ENCODE measurements at regions not wholly inside any gene's neighbourhood (a gene's known extent, or its start where the extent isn't known, plus 50 kb on each side); places are given as distances from the start of the nearest gene placed in this dataset.

DNA sequence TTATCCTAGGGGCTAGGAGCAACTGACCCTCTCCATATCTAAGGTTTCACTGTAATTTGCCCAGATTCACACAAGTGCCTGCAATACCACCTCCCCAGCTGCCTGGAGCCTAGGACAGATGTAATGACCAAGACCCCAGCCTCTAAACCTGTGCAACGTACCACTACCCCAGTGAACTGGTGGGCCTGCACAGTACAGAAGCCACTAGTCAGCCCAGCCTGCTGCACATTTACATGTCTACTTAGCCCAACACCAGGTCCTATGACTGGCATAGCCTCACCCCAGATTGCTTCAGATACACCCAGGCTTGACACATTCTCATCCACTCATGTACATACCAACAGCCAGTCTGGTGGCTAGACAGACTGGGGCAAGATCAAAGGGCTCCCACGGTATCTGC is 1336.6 kb downstream of the BRINP3 start:
- no peak overlapping the region for H3K27ac ChIP-seq (ENCODE audit: low read depth, low read length)
- H3K9ac ChIP-seq (ENCODE audit: low read depth, low read length) = no peak overlapping the region
- WGBS = 78% methylated on average over 2 of the region's 2 CpGs

DNA sequence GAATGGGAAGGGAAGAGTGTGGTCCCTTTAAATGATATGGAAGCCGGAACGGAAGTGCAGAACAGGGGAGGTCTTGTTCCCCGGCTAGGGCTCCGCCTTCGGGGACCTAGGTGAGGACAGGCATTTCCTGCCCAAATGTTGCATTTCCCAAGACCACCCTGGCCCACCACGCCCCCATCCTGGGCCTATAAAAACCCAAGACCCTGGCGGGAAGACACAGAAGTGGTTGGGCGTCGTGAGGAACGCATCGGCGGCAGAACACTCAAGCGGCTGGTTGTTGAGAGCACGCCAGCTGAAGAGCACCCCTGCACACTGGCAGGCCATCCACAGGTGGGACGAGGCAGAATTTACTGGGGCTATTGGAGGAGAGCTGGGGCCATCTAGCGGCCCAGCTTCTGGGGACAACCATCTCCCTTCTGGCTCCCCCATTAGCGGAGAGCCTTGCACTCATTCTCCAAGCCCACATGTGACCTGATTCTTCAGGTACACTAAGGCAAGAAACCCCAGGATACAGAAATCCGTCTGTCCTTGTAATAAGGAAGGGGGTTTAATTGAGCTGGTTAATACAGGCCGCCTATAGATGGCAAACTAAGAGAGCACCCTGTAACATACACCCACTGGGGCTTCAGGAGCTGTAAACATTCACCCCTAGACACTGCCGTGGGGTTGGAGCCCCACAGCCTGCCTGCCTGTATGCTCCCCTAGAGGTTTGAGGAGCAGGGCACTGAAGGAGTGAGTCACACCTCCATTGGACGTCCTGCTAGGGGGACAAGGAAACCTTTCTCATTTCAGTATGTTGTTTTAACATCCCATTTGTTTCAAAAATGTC is 1327.9 kb downstream of the BRINP3 start:
- WGBS = 92% methylated on average over 20 of the region's 21 CpGs
- no peak overlapping the region for H3K9ac ChIP-seq (ENCODE audit: low read depth, low read length)
- H3K36me3 ChIP-seq (ENCODE audit: insufficient read depth, low read length) = no peaks in the 10 kb centered on the region
- H3K4me3 ChIP-seq (ENCODE audit: low read length) = no peak overlapping the region
- no peaks in the 10 kb centered on the region for H3K4me1 ChIP-seq (ENCODE audit: insufficient read depth, low read length)
- H3K9me3 ChIP-seq (ENCODE audit: insufficient read depth, low read depth, low read length) = no peaks in the 10 kb centered on the region
- no peaks in the 10 kb centered on the region for H3K27me3 ChIP-seq (ENCODE audit: insufficient read depth, low read length)
- no peak overlapping the region for H3K27ac ChIP-seq (ENCODE audit: low read depth, low read length)

More for the DNA sequence above, 1336.6 kb downstream of the BRINP3 start:
- Histone ChIP-seq H3K27me3 (ENCODE audit: insufficient read depth, low read length) (no peaks in the 10 kb centered on the region), H3K9me3 (ENCODE audit: insufficient read depth, low read depth, low read length) (no peaks in the 10 kb centered on the region; the same call in 1 of the 2 replicates), H3K4me3 (ENCODE audit: low read length) (no peak overlapping the region), H3K36me3 (ENCODE audit: insufficient read depth, low read length) (no peaks in the 10 kb centered on the region), H3K4me1 (ENCODE audit: insufficient read depth, low read length) (no peaks in the 10 kb centered on the region)

DNA sequence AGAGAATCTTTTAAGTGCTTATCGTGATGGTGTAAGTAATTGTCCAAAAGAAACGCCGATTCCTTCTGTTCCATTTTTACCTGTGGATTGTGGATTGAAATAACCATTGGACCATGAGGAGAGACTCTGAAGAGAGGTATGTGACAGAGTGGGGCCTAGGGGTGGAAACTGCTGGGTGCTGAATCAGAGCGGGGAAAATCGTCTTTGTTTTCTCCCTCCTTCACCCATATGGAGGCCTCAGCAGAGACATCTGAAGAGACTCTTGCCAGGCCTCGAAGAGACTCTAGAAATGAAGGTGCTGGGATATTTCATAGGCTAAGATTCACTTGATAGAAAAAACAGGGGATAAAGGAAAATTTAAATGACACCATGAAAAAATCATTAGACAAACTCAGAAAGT is 1327.0 kb downstream of the BRINP3 start:
- H3K27ac ChIP-seq (ENCODE audit: low read depth, low read length) = no peak overlapping the region
- no peaks in the 10 kb centered on the region for H3K36me3 ChIP-seq (ENCODE audit: insufficient read depth, low read length)
- no peaks in the 10 kb centered on the region for H3K27me3 ChIP-seq (ENCODE audit: insufficient read depth, low read length)
- H3K4me3 ChIP-seq (ENCODE audit: low read length) = no peak overlapping the region
- 90% methylated on average over 4 of the region's 6 CpGs for WGBS
- no peaks in the 10 kb centered on the region for H3K9me3 ChIP-seq (ENCODE audit: insufficient read depth, low read depth, low read length)
- H3K4me1 ChIP-seq (ENCODE audit: insufficient read depth, low read length) = no peaks in the 10 kb centered on the region
- H3K9ac ChIP-seq (ENCODE audit: low read depth, low read length) = no peak overlapping the region

DNA sequence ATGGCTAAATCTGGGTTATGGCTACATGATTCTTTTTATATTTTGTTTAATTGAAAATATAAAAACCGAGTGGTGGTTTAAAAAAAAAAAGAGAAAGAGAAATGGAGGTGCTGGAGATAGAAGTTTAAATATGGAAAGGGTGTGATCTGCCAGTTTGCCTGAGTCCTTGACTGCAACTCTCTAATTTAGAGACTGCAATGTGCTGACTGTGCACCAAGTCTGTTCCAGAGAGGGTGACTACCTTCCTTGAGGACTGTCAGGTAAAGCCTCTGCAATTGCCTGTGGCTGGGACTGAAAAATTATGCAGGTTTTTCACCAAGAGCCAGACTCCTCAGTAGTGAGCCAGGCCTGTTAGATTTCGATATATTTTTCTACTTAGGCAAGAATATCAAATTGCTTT is 1326.3 kb downstream of the BRINP3 start:
- H3K4me3 ChIP-seq (ENCODE audit: low read length) = no peak overlapping the region
- H3K27me3 ChIP-seq (ENCODE audit: insufficient read depth, low read length) = no peaks in the 10 kb centered on the region
- H3K27ac ChIP-seq (ENCODE audit: low read depth, low read length) = no peak overlapping the region
- 96% methylated on average over 1 of the region's 2 CpGs for WGBS
- no peak overlapping the region for H3K9ac ChIP-seq (ENCODE audit: low read depth, low read length)
- H3K9me3 ChIP-seq (ENCODE audit: insufficient read depth, low read depth, low read length) = no peaks in the 10 kb centered on the region
- no peaks in the 10 kb centered on the region for H3K36me3 ChIP-seq (ENCODE audit: insufficient read depth, low read length)
- H3K4me1 ChIP-seq (ENCODE audit: insufficient read depth, low read length) = no peaks in the 10 kb centered on the region

DNA sequence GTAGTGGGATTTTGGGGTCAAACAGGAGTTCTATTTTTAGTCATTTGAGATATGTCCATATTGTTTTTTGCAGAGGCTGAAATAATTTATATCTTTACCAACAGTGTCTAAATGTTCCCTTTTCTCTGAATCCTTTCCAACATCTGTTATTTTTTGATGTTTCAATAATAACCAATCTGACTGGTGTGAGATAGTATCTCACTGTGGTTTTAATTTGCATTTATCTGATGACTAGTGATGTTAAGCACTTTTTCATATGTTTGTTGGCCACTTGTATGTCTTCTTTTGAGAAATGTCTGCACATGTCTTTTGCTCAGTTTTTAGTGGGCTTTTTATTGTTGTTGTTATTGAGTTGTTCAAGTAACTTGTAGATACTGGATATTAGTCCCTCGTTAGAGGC is 1325.0 kb downstream of the BRINP3 start:
- Histone ChIP-seq H3K9me3 (ENCODE audit: insufficient read depth, low read depth, low read length) (no peaks in the 10 kb centered on the region), H3K36me3 (ENCODE audit: insufficient read depth, low read length) (no peaks in the 10 kb centered on the region), H3K27ac (ENCODE audit: low read depth, low read length) (no peak overlapping the region), H3K9ac (ENCODE audit: low read depth, low read length) (no peak overlapping the region), H3K4me1 (ENCODE audit: insufficient read depth, low read length) (no peaks in the 10 kb centered on the region), H3K4me3 (ENCODE audit: low read length) (no peak overlapping the region), H3K27me3 (ENCODE audit: insufficient read depth, low read length) (no peaks in the 10 kb centered on the region)
- WGBS = 83% methylated on average over 1 of the region's 1 CpG

DNA sequence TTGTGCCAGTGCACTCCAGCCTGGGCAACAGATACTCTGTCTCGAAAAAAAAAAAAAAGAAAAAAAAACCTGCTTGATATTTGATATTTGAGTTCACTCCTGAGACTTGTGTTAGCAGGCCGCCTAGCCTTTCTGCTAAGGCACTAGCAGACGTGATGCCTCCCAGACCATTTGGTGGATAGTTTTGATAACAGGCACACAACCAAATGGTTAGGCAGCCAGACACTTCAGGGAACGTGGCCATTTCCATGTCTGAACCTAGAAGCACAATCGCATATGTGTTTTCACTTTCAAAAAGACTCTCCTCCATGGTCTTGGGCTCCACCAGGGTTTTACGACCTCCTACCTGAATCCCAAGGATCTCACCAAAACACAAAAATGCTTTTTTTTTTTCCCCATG is 1319.5 kb downstream of the BRINP3 start:
- Histone ChIP-seq H3K4me3 (ENCODE audit: low read length) (no peak overlapping the region), H3K9me3 (ENCODE audit: insufficient read depth, low read depth, low read length) (no peaks in the 10 kb centered on the region), H3K4me1 (ENCODE audit: insufficient read depth, low read length) (no peaks in the 10 kb centered on the region), H3K27me3 (ENCODE audit: insufficient read depth, low read length) (no peaks in the 10 kb centered on the region), H3K27ac (ENCODE audit: low read depth, low read length) (no peak overlapping the region), H3K9ac (ENCODE audit: low read depth, low read length) (no peak overlapping the region), H3K36me3 (ENCODE audit: insufficient read depth, low read length) (no peaks in the 10 kb centered on the region)
- WGBS = 83% methylated on average over 6 of the region's 6 CpGs

DNA sequence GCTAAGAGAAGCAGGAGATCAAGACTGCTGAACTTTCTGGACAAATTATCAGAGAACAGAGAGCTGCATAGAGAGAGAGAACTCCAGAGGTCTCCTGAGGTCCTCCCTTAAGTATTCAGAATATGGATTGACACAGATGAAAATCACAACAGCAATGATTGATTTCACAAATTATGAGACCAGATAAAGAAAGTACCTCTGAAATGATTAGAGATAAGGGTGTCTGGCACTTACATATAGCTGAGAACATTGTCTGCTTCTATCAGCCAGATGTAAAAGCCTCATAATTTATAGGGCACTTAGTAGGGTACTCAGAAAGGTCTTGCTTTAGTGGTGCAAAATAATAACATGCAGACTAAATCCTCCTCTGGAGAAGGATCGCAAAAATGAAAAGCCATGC is 1301.8 kb downstream of the BRINP3 start:
- Histone ChIP-seq H3K27me3 (ENCODE audit: insufficient read depth, low read length) (no peaks in the 10 kb centered on the region), H3K9ac (ENCODE audit: low read depth, low read length) (no peak overlapping the region), H3K4me3 (ENCODE audit: low read length) (no peak overlapping the region), H3K27ac (ENCODE audit: low read depth, low read length) (no peak overlapping the region), H3K36me3 (ENCODE audit: insufficient read depth, low read length) (no peaks in the 10 kb centered on the region), H3K9me3 (ENCODE audit: insufficient read depth, low read depth, low read length) (no peaks in the 10 kb centered on the region), H3K4me1 (ENCODE audit: insufficient read depth, low read length) (no peaks in the 10 kb centered on the region)
- no CpG with 5 or more reads among the region's 1 CpG for WGBS

DNA sequence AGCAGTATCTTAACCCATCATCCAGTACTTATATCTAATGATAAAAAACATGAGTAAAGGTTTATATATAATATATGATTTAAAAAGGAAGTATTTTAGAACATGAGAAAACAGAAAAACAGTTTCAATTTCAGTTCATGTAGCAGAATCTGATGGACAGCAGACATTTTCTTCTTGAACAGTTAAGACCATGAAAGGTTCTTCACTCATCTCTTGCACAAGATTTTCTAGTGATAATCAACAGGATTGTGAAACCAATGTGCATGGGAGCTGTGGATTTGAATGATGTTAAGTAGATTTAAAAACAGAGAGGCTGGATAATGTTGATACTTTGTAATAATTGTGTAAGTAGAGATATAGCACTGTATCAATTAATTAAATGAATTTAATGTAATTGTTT is 1297.6 kb downstream of the BRINP3 start:
- Histone ChIP-seq H3K4me1 (ENCODE audit: insufficient read depth, low read length) (peaks cover 4% of the 10 kb centered on the region; the same call in 1 of the 2 replicates), H3K27me3 (ENCODE audit: insufficient read depth, low read length) (no peaks in the 10 kb centered on the region), H3K9me3 (ENCODE audit: insufficient read depth, low read depth, low read length) (no peaks in the 10 kb centered on the region), H3K4me3 (ENCODE audit: low read length) (no peak overlapping the region), H3K36me3 (ENCODE audit: insufficient read depth, low read length) (no peaks in the 10 kb centered on the region), H3K27ac (ENCODE audit: low read depth, low read length) (no peak overlapping the region), H3K9ac (ENCODE audit: low read depth, low read length) (no peak overlapping the region)

DNA sequence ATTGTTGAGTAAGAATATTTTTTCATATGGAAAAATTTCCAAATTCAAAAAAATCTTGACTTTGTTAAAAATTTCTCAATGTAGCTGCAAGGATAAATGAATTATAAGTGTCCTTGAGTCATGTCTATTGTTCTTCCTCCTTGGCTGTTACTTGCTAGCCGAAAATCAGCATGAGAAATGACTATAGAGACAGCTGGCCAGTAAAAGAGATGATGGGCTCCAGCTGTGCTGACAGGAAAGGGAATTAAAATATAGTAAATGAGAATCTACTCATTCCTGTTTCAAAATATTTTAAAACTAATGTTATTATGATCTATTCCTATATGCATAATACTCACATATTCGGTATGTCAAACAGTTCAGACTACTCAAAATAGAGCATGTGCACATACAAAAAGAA is 1292.6 kb downstream of the BRINP3 start:
- H3K36me3 ChIP-seq (ENCODE audit: insufficient read depth, low read length) = no peaks in the 10 kb centered on the region
- H3K27me3 ChIP-seq (ENCODE audit: insufficient read depth, low read length) = no peaks in the 10 kb centered on the region
- H3K27ac ChIP-seq (ENCODE audit: low read depth, low read length) = no peak overlapping the region
- no peak overlapping the region for H3K4me3 ChIP-seq (ENCODE audit: low read length)
- H3K9me3 ChIP-seq (ENCODE audit: insufficient read depth, low read depth, low read length) = no peaks in the 10 kb centered on the region
- WGBS = 91% methylated on average over 2 of the region's 2 CpGs
- H3K4me1 ChIP-seq (ENCODE audit: insufficient read depth, low read length) = peaks cover 11% of the 10 kb centered on the region; the same call in 1 of the 2 replicates
- no peak overlapping the region for H3K9ac ChIP-seq (ENCODE audit: low read depth, low read length)

DNA sequence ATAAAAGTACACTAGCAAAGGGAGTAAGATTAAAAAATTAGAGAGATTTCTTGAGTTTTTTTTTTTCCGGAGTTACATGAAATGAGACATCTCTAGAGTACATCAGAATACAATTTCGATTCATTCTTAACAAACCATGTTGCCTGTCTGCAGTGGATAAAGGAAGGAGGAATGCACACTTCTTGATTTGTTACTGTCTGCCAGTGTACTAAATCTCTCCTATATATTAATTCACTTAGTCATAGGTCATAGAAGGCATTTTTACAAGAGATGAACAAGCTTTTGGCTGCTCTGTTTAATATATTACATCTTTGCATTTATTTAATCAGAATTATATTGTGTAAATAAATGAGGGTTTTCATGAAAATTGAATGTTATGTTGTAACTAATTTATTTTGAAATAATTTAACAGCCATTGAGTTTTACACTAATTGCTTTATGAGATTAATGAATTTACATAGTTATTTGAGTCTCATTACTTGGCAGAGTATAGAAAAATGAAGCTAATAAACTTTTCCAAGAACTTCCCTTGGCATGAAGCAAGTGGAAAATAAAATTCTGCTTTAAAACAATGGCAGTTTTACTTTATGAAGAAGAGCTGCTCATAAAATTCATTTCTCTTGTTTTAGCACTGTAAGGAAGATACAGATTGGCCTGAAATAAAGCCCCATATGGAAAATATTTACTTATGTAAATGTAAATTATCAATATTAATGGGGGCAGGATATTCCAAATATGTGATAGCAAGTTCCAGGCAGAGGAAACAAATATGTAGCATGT is 1284.7 kb downstream of the BRINP3 start:
- Histone ChIP-seq H3K4me1 (ENCODE audit: insufficient read depth, low read length) (no peaks in the 10 kb centered on the region), H3K36me3 (ENCODE audit: insufficient read depth, low read length) (no peaks in the 10 kb centered on the region), H3K27ac (ENCODE audit: low read depth, low read length) (no peak overlapping the region), H3K9ac (ENCODE audit: low read depth, low read length) (no peak overlapping the region), H3K27me3 (ENCODE audit: insufficient read depth, low read length) (no peaks in the 10 kb centered on the region), H3K4me3 (ENCODE audit: low read length) (no peak overlapping the region), H3K9me3 (ENCODE audit: insufficient read depth, low read depth, low read length) (no peaks in the 10 kb centered on the region)
- WGBS = no CpG with 5 or more reads among the region's 2 CpGs

DNA sequence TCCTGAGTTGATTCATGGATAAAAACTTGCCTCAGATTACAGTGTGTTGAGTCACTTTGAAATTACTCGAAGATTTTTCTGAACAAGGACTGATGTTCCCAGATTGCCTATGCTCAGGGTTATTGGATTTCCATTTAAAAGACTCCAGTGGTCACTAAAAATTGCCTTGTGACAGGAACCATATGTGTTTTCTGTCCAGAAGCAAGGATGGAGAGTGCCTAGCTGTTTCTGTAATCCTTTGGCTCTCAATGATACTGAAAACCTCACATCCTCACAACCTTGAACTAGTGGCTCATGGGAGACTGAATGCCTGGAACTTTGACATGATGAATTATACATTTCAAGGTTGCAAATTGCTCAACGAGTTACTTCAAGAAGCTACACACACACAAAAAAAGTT is 1271.8 kb downstream of the BRINP3 start:
- WGBS = 88% methylated on average over 2 of the region's 2 CpGs
- Histone ChIP-seq H3K4me1 (ENCODE audit: insufficient read depth, low read length) (no peaks in the 10 kb centered on the region), H3K36me3 (ENCODE audit: insufficient read depth, low read length) (no peaks in the 10 kb centered on the region), H3K9ac (ENCODE audit: low read depth, low read length) (no peak overlapping the region), H3K4me3 (ENCODE audit: low read length) (no peak overlapping the region), H3K27ac (ENCODE audit: low read depth, low read length) (no peak overlapping the region), H3K9me3 (ENCODE audit: insufficient read depth, low read depth, low read length) (no peaks in the 10 kb centered on the region), H3K27me3 (ENCODE audit: insufficient read depth, low read length) (no peaks in the 10 kb centered on the region)

Data from HUES64 (cell line).